ENCODE measurements at regions not wholly inside any gene's neighbourhood (a gene's known extent, or its start where the extent isn't known, plus 50 kb on each side); places are given as distances from the start of the nearest gene placed in this dataset.
A peak's percentile ranks its signal among the peaks of the same experiment; 100 is the strongest.

DNA sequence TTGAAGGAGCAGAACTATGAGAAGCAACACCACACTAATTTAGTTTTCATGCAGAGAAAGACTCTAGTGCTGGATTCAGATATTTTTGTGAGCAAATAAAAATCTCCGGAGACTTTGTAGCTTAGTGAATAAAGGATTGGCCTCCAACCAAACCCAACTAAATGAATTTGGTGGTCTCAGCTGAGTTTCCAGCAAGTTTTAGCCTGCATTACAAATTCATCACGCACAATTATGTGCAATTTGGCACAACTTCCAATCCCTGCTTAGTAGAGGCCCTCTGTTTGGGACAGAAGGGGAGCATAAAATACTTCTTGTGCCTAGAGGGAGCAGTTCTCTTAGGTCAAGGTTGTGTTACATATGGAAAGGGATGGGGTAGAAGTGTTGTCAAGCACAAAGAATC lies 112.3 kb upstream of the ADAMTSL1 start:
- H3K4me3 ChIP-seq = no peak overlapping the region
- 64 to 72% methylated on average over 2 of the region's 2 CpGs for WGBS, 2 donors

DNA sequence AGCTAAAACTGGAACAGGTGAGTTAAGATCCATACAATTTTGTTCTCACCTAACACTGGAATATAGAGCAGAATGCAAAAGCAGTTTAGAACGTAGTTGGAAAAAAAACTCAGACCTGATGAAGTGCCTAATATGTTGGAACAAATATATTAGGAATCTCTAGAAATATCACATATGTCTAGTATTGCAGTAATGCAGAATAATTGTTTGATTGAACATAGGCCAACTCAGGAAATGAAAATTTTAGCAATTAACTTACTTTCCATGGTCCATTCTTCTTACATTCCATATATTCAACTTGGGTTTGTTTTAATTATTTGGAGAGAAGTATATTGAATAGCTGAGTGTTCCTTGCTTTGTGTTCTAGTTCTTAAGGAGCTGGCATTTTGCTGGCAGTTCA lies 111.8 kb upstream of the ADAMTSL1 start:
- H3K27ac ChIP-seq = peak overlapping the region in 6 of 10 donors; percentile 26 to 63 (median 53)
- no peaks in the 10 kb centered on the region for H3K27me3 ChIP-seq
- H3K4me3 ChIP-seq = no peak overlapping the region
- intact Hi-C loops (cut with DNase I) = loop anchor here in 3 of 10 donors (2.0 to 10.0 kb wide), 3 partner anchors 73 to 77 kb away; no protein-coding TSS in a partner anchor
- ATAC-seq (no peak), DNase-seq (no peak)
- WGBS, 2 donors = 76 to 87% methylated on average over 1 of the region's 1 CpG
- TF ChIP-seq, protein P1, sequence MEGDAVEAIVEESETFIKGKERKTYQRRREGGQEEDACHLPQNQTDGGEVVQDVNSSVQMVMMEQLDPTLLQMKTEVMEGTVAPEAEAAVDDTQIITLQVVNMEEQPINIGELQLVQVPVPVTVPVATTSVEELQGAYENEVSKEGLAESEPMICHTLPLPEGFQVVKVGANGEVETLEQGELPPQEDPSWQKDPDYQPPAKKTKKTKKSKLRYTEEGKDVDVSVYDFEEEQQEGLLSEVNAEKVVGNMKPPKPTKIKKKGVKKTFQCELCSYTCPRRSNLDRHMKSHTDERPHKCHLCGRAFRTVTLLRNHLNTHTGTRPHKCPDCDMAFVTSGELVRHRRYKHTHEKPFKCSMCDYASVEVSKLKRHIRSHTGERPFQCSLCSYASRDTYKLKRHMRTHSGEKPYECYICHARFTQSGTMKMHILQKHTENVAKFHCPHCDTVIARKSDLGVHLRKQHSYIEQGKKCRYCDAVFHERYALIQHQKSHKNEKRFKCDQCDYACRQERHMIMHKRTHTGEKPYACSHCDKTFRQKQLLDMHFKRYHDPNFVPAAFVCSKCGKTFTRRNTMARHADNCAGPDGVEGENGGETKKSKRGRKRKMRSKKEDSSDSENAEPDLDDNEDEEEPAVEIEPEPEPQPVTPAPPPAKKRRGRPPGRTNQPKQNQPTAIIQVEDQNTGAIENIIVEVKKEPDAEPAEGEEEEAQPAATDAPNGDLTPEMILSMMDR (IDR thresholded peaks at IDR 0.05) = no peak
- H3K9me3 ChIP-seq = no peaks in the 10 kb centered on the region
- H3K4me1 ChIP-seq = peaks cover 0 to 29% (median 22%) of the 10 kb centered on the region in 9 donors
- H3K36me3 ChIP-seq = no peaks in the 10 kb centered on the region

More for the DNA sequence above, 112.3 kb upstream of the ADAMTSL1 start:
- Histone ChIP-seq H3K4me1 (peaks cover 0 to 27% (median 22%) of the 10 kb centered on the region in 9 donors), H3K27me3 (no peaks in the 10 kb centered on the region), H3K27ac (no peak overlapping the region), H3K36me3 (no peaks in the 10 kb centered on the region), H3K9me3 (no peaks in the 10 kb centered on the region)
- DNase-seq (no peak), ATAC-seq (no peak)
- intact Hi-C loops (cut with DNase I) = loop anchor here in 3 of 10 donors (2.0 to 10.0 kb wide), 3 partner anchors 73 to 77 kb away; no protein-coding TSS in a partner anchor
- TF ChIP-seq, protein P1 (IDR thresholded peaks at IDR 0.05) = no peak

DNA sequence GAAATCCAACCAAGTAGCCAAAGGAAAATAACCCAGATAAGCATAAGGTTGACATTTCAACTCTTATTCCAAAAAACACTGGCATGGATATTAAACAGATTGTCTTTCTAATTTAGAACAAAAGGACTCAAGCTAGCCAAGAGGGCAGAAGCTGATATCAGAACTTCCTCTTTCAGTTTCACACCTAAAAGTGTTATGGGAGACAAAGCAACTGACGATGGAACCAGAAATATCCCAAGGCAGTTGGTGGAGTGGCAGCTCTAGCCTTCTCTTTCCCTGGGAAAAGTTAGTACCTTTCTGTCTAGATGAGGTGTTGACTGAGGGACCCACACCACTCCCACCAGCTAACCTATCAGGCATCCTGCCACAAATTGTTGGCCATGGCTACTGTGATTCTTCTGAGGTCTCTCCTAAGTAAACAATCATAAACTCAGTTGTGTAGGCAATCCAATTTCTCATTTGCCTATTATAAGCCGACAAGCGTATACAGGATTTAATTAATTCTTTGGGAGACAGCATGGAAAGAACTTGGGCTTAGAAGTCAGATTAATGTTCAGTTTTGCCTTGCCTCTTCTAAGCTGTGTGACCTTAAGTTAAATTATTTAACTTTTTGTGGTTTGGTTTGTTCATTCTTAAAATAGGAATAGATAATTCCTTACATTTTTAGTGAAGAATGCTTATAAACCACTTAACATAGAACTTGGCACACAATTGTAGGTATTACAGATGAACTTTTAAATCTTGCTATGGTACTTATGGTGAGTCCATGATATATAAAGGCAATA lies 110.9 kb upstream of the ADAMTSL1 start:
- TF ChIP-seq, protein P1 (IDR thresholded peaks at IDR 0.05) = no peak
- DNase-seq (peak in 1 of 2 donors; percentile 41), ATAC-seq (peak; percentile 81 to 98 (median 92))
- peaks cover 0 to 29% (median 22%) of the 10 kb centered on the region in 9 donors for H3K4me1 ChIP-seq
- peak overlapping the region in 9 of 10 donors; percentile 11 to 69 (median 57) for H3K27ac ChIP-seq
- H3K27me3 ChIP-seq = no peaks in the 10 kb centered on the region
- no peaks in the 10 kb centered on the region for H3K9me3 ChIP-seq
- intact Hi-C loops (cut with DNase I) = loop anchor here in 3 of 10 donors (2.0 to 10.0 kb wide), 3 partner anchors 72 to 76 kb away; no protein-coding TSS in a partner anchor
- 16 to 25% methylated on average over 3 of the region's 3 CpGs for whole genome bisulfite sequencing, 2 donors
- H3K4me3 ChIP-seq = no peak overlapping the region
- H3K36me3 ChIP-seq = no peaks in the 10 kb centered on the region

DNA sequence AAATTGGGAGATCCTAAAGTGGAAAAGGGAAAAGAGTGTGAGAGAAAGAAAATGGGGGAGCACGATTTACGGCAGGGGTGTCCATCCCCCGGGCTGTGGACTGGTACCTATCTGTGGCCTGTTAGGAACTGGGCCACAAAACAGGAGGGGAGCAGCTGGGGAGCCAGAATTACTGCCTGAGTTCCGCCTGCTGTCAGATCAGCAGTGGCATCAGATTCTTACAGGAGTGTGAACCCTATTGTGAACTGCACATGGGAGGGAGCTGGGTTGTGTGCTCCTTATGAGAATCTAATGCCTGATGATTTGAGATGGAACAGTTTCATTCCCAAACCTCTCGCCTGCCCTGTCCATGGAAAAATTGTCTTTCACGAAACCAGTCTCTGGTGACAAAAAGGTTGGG lies 108.3 kb upstream of the ADAMTSL1 start:
- DNase-seq (no peak), ATAC-seq (no peak)
- intact Hi-C loops (cut with DNase I) = loop anchor here in 1 of 10 donors (10.0 kb wide), 1 partner anchor 69 kb away; no protein-coding TSS in a partner anchor
- Histone ChIP-seq H3K4me3 (no peak overlapping the region), H3K4me1 (peaks cover 0 to 29% (median 20%) of the 10 kb centered on the region in 9 donors), H3K36me3 (no peaks in the 10 kb centered on the region), H3K27me3 (no peaks in the 10 kb centered on the region), H3K9me3 (no peaks in the 10 kb centered on the region), H3K27ac (no peak overlapping the region)
- WGBS, 2 donors = 91 to 95% methylated on average over 6 of the region's 6 CpGs
- TF ChIP-seq, protein P1 (IDR thresholded peaks at IDR 0.05) = no peak
